ENCODE measurements at regions not wholly inside any gene's neighbourhood (a gene's known extent, or its start where the extent isn't known, plus 50 kb on each side); places are given as distances from the start of the nearest gene placed in this dataset.

- intact Hi-C loops (cut with DNase I), result no loop called here
- WGBS, 4 donors, result 78 to 86% (median 84%) methylated on average over 4 of the region's 4 CpGs
- Histone ChIP-seq H3K36me3 (replicated peaks in 1 of 2) (no peaks in the 10 kb centered on the region), H3K4me1 (replicated peaks in 1 of 2) (no peaks in the 10 kb centered on the region), H3K27ac (no peak overlapping the region), H3K4me3 (no peak overlapping the region), H3K9me3 (replicated peaks in 1 of 3) (no peaks in the 10 kb centered on the region), H3K27me3 (no peaks in the 10 kb centered on the region)
- TF ChIP-seq POLR2A (IDR thresholded peaks at IDR 0.05) (no peak), CTCF (IDR thresholded peaks at IDR 0.05) (no peak)
- no peak for DNase-seq
Measured at GRCh38 chr3:158882445-158882844, 80.6 kb downstream of the MFSD1 start.

- intact Hi-C loops (cut with DNase I), result no loop called here
- no peaks in the 10 kb centered on the region for H3K27me3 ChIP-seq
- H3K4me1 ChIP-seq (replicated peaks in 1 of 2), result no peaks in the 10 kb centered on the region
- H3K27ac ChIP-seq, result no peak overlapping the region
- no peak overlapping the region for H3K4me3 ChIP-seq
- H3K36me3 ChIP-seq (replicated peaks in 1 of 2), result no peaks in the 10 kb centered on the region
- TF ChIP-seq POLR2A (IDR thresholded peaks at IDR 0.05) (no peak), CTCF (IDR thresholded peaks at IDR 0.05) (no peak)
- H3K9me3 ChIP-seq (replicated peaks in 1 of 3), result no peaks in the 10 kb centered on the region
- WGBS, 4 donors, result 52 to 68% (median 63%) methylated on average over 6 of the region's 6 CpGs
- no peak for DNase-seq
Measured at GRCh38 chr3:158896729-158897128, 94.9 kb downstream of the MFSD1 start.

GRCh38 chr3:158906749-158907148 is 104.9 kb downstream of the MFSD1 start:
- TF ChIP-seq CTCF (IDR thresholded peaks at IDR 0.05), result no peak
- TF ChIP-seq POLR2A (IDR thresholded peaks at IDR 0.05), result no peak
- DNase-seq, result no peak
- WGBS, 4 donors, result 88 to 92% (median 88%) methylated on average over 1 of the region's 1 CpG
- intact Hi-C loops (cut with DNase I), result no loop called here
- Histone ChIP-seq H3K36me3 (replicated peaks in 1 of 2) (no peaks in the 10 kb centered on the region), H3K27ac (no peak overlapping the region), H3K9me3 (replicated peaks in 1 of 3) (no peaks in the 10 kb centered on the region), H3K4me1 (replicated peaks in 1 of 2) (no peaks in the 10 kb centered on the region), H3K4me3 (no peak overlapping the region), H3K27me3 (no peaks in the 10 kb centered on the region)

GRCh38 chr3:158908187-158908734 is 106.4 kb downstream of the MFSD1 start:
- no peak for TF ChIP-seq CTCF (IDR thresholded peaks at IDR 0.05)
- H3K9me3 ChIP-seq (replicated peaks in 1 of 3), result no peaks in the 10 kb centered on the region
- no peak overlapping the region for H3K4me3 ChIP-seq
- H3K4me1 ChIP-seq (replicated peaks in 1 of 2), result no peaks in the 10 kb centered on the region
- H3K27me3 ChIP-seq, result no peaks in the 10 kb centered on the region
- WGBS, 4 donors, result 59 to 75% (median 69%) methylated on average over 2 of the region's 2 CpGs
- DNase-seq, result no peak
- H3K36me3 ChIP-seq (replicated peaks in 1 of 2), result no peaks in the 10 kb centered on the region
- no peak overlapping the region for H3K27ac ChIP-seq
- intact Hi-C loops (cut with DNase I), result no loop called here

Data from adrenal gland (tissue), 9 donors.